ENCODE measurements at regions not wholly inside any gene's neighbourhood (a gene's known extent, or its start where the extent isn't known, plus 50 kb on each side); places are given as distances from the start of the nearest gene placed in this dataset.

GRCh38 chr9:135388530-135388929 lies 91.1 kb upstream of the PPP1R26 start:
- TF ChIP-seq CTCF (IDR thresholded peaks at IDR 0.05) (no peak), POLR2A (IDR thresholded peaks at IDR 0.05) (no peak)

Data from vagina (tissue), 2 donors.